Gastrocnemius medialis (tissue), 4 donors: ENCODE measurements at regions not wholly inside any gene's neighbourhood (a gene's known extent, or its start where the extent isn't known, plus 50 kb on each side); places are given as distances from the start of the nearest gene placed in this dataset.

Experiments used
- POLR2A ChIP-seq, 2 donors: fragments of 450-650 bp; IDR thresholded peaks; one replicate each; pipeline ENCODE4 v1.6.1; 2017; ENCODE audit warnings: antibody characterized with exemption in 2 of 2, mild to moderate bottlenecking in 2 of 2, moderate library complexity in 2 of 2
- TF ChIP-seq, protein P1 (sequence below), 5 experiments: fragments of 450-650 bp in 3 of 5; fragments of 200-600 bp in 2 of 5; sonication (generic) in 2 of 5; IDR thresholded peaks in 4 of 5; conservative IDR thresholded peaks in 1 of 5; 1 replicate in 4 of 5; 2 replicates in 1 of 5; pipeline ENCODE4 v1.5.1; 2016 to 2019; ENCODE audit warnings: antibody characterized with exemption in 5 of 5, mild to moderate bottlenecking in 3 of 5, moderate library complexity in 3 of 5

DNA sequence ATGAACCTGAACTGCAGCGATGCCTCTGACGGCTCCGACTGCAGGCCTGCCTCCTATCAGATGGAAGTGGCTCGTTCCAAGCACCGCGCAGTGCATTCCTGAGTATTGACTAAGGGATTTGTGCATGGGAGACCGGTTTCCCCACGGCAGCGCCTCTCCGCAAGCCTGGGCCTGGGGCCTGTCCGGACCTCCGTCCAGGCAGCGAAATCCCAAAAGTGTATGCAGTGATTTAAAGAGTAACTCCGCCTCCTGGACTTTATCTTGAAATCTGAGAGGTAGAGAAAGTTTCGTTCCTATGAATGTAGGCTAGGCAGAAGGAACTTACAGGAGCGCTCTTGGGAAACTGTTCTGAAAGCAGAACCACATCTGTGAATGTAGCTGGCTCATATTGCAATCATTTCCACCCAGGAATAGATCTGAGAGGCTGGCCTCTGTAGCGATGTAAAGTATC lies 106.2 kb upstream of the CELF2 start:
- TF ChIP-seq, protein P1, sequence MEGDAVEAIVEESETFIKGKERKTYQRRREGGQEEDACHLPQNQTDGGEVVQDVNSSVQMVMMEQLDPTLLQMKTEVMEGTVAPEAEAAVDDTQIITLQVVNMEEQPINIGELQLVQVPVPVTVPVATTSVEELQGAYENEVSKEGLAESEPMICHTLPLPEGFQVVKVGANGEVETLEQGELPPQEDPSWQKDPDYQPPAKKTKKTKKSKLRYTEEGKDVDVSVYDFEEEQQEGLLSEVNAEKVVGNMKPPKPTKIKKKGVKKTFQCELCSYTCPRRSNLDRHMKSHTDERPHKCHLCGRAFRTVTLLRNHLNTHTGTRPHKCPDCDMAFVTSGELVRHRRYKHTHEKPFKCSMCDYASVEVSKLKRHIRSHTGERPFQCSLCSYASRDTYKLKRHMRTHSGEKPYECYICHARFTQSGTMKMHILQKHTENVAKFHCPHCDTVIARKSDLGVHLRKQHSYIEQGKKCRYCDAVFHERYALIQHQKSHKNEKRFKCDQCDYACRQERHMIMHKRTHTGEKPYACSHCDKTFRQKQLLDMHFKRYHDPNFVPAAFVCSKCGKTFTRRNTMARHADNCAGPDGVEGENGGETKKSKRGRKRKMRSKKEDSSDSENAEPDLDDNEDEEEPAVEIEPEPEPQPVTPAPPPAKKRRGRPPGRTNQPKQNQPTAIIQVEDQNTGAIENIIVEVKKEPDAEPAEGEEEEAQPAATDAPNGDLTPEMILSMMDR (IDR thresholded peaks at IDR 0.05 in 4 of 5, conservative IDR thresholded peaks at IDR 0.05 in 1 of 5) = no peak
- no peak for TF ChIP-seq POLR2A (IDR thresholded peaks at IDR 0.05)
